GM12878 (cell line): ENCODE measurements at regions not wholly inside any gene's neighbourhood (a gene's known extent, or its start where the extent isn't known, plus 50 kb on each side); places are given as distances from the start of the nearest gene placed in this dataset.

ENCODE experiments used
- ATAC-seq: fragments of 200-7000 bp; cut with Tn5 transposase; 3 replicates; pipeline ENCODE4 v1.9.1; 2020; ENCODE audit warnings: mild to moderate bottlenecking, moderate library complexity
- BruUV-seq: library from RNA; stranded (reverse); fragments of 400-500 nt; replicated peaks from 2 replicates; lab custom pipeline; 2021; lab: Mats Ljungman, UMichigan
- CTCF ChIA-PET: fragments of 300-600 bp; sonication (Branson Sonifier 250); formaldehyde crosslinking; extraction: SDS; loops from one replicate; lab custom pipeline; 2021; ENCODE audit warnings: inconsistent platforms; lab: Yijun Ruan, JAX
- POLR2A ChIA-PET: fragments of 350-600 bp; formaldehyde crosslinking; extraction: SDS; loops from one replicate; lab custom pipeline; 2021; ENCODE audit warnings: inconsistent platforms; lab: Charles Lee
- RAD21 ChIA-PET: fragments of 300-600 bp; sonication (Branson Sonifier 250); formaldehyde crosslinking; loops from one replicate; lab custom pipeline; 2023; ENCODE audit warnings: antibody characterized with exemption; ENCODE audit not compliant: unreplicated experiment; lab: Charles Lee
- SMC1A ChIA-PET: fragments of 300-600 bp; sonication (Branson Sonifier 250); formaldehyde crosslinking; loops from one replicate; lab custom pipeline; 2023; ENCODE audit not compliant: unreplicated experiment, uncharacterized antibody; lab: Charles Lee
- DNase-seq: peaks from one replicate; pipeline ENCODE4 v3.0.0-alpha.2; 2011; ENCODE audit warnings: low read depth, low spot score
- FAIRE-seq: peaks from 3 replicates; lab custom pipeline; 2011; peaks lifted over from hg19 to GRCh38; lab: Jason Lieb, UNC
- H2AFZ ChIP-seq: 2 replicates; pipeline ENCODE4 v1.6.0; 2011; ENCODE audit warnings: low read depth, low read length, control low read depth; ENCODE audit not compliant: control insufficient read depth
- H3K27ac ChIP-seq: 2 replicates; pipeline ENCODE4 v1.5.1; 2011; ENCODE audit warnings: control low read depth; ENCODE audit not compliant: control insufficient read depth, insufficient read depth
- H3K27me3 ChIP-seq, 2 experiments: replicated peaks in 1 of 2; 2 replicates each; pipeline versions ENCODE4 v1.6.0 to v1.6.1; 2011; ENCODE audit warnings: low read length in 1 of 2; ENCODE audit not compliant: control insufficient read depth in 2 of 2, insufficient read depth in 2 of 2
- H3K36me3 ChIP-seq, 2 experiments: 2 replicates each; pipeline ENCODE4 v1.5.1; 2011; ENCODE audit warnings: low read length in 1 of 2; ENCODE audit not compliant: control insufficient read depth in 2 of 2, insufficient read depth in 2 of 2
- H3K4me1 ChIP-seq: 2 replicates; pipeline ENCODE4 v1.6.1; 2011; ENCODE audit warnings: mild to moderate bottlenecking, low read length, moderate library complexity, mixed read lengths; ENCODE audit not compliant: control insufficient read depth, insufficient read depth
- H3K4me2 ChIP-seq: 2 replicates; pipeline ENCODE4 v1.6.0; 2011; ENCODE audit warnings: control low read depth; ENCODE audit not compliant: control insufficient read depth, insufficient read depth
- H3K4me3 ChIP-seq: fragments of 200-600 bp; sonication (generic); 2 replicates; pipeline ENCODE4 v1.5.1; 2016
- H3K79me2 ChIP-seq: 2 replicates; pipeline ENCODE4 v1.6.0; 2011; ENCODE audit warnings: low read length; ENCODE audit not compliant: control insufficient read depth, insufficient read depth
- H3K9ac ChIP-seq: 2 replicates; pipeline ENCODE4 v1.8.0; 2011; ENCODE audit warnings: low read length, control low read depth, mixed read lengths; ENCODE audit not compliant: control insufficient read depth, insufficient read depth
- H3K9me3 ChIP-seq: replicated peaks from 3 replicates; pipeline ENCODE4 v1.5.1; 2011; ENCODE audit warnings: mild to moderate bottlenecking, low read length; ENCODE audit not compliant: control insufficient read depth, insufficient read depth
- H4K20me1 ChIP-seq: 2 replicates; pipeline ENCODE4 v1.6.0; 2011; ENCODE audit not compliant: control insufficient read depth, insufficient read depth
- CHD1 ChIP-seq: IDR thresholded peaks from 2 replicates; pipeline ENCODE4 v1.6.1; 2012; ENCODE audit warnings: low read depth, low read length, improper control_type of control experiment
- RBBP5 ChIP-seq: fragments of 200-600 bp; sonication (generic); conservative IDR thresholded peaks from 2 replicates; pipeline ENCODE4 v1.6.1; 2016
- TCF7 ChIP-seq: IDR thresholded peaks from 2 replicates; pipeline ENCODE4 v1.6.1; 2014; ENCODE audit warnings: antibody characterized with exemption, borderline replicate concordance
- ZNF24 ChIP-seq: fragments of 450-650 bp; IDR thresholded peaks from 2 replicates; pipeline ENCODE4 v1.6.1; 2017; ENCODE audit warnings: antibody characterized with exemption, mild to moderate bottlenecking
- ZNF384 ChIP-seq: IDR thresholded peaks from 2 replicates; pipeline ENCODE4 v1.6.1; 2012; ENCODE audit warnings: low read depth, mild to moderate bottlenecking, low read length, improper control_type of control experiment, borderline replicate concordance
- whole genome bisulfite sequencing: methylation state at CpG from one replicate; pipeline ENCODE4 v1.1.6; 2016; ENCODE audit warnings: low lambda C conversion rate; ENCODE audit not compliant: insufficient replicate concordance, insufficient coverage; ENCODE audit errors: missing lambda C conversion rate; 5-methylcytosine and 5-hydroxymethylcytosine counted together
- in situ Hi-C: fragments of 300-500 bp; cut with MboI; formaldehyde crosslinking; loops from 9 replicates; pipeline ENCODE4 v1.14.3; 2018; ENCODE audit warnings: mixed read lengths
- intact Hi-C: fragments of 100-400 bp; cut with micrococcal nuclease; formaldehyde crosslinking; loops from one replicate; pipeline ENCODE4 v1.14.2; 2022; ENCODE audit not compliant: unreplicated experiment
- TF ChIP-seq, protein P1 (sequence below): IDR thresholded peaks from 2 replicates; pipeline ENCODE4 v1.6.1; 2012; ENCODE audit warnings: mild to moderate bottlenecking, low read depth, low read length

DNA sequence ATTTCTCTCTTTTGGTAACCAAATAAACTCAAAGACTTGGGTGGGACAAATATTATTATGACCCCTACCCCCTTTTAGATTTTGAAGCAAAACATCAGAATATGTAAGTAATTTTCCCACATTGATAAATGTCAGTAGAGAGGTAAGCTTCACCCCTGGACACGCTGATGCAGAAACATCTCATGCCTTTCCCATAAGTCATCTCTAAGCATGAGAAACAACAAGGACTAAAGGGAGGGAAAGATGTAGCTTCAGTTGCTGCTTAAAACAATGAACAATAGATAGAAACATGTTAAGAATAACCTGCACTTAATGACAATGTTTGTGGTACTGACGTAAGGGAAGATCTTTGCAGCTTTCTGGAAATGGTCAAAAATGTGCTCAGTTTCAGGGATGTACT lies 56.3 kb upstream of the SLC8A3 start:
- H3K36me3 ChIP-seq = no peaks in the 10 kb centered on the region
- ChIA-PET CTCF (no interaction called here), POLR2A (interaction anchor here (1.1 kb wide), 1 partner anchor 16 kb away, joined by 3 read pairs; no protein-coding TSS in a partner anchor), SMC1A (interaction anchor here (1.3 kb wide), 1 partner anchor 11 kb away, joined by 3 read pairs; no protein-coding TSS in a partner anchor), RAD21 (no interaction called here)
- no peak overlapping the region for H3K4me2 ChIP-seq
- TF ChIP-seq ZNF24 (no peak), RBBP5 (no peak), CHD1 (no peak), ZNF384 (no peak), TCF7 (no peak)
- TF ChIP-seq, protein P1, sequence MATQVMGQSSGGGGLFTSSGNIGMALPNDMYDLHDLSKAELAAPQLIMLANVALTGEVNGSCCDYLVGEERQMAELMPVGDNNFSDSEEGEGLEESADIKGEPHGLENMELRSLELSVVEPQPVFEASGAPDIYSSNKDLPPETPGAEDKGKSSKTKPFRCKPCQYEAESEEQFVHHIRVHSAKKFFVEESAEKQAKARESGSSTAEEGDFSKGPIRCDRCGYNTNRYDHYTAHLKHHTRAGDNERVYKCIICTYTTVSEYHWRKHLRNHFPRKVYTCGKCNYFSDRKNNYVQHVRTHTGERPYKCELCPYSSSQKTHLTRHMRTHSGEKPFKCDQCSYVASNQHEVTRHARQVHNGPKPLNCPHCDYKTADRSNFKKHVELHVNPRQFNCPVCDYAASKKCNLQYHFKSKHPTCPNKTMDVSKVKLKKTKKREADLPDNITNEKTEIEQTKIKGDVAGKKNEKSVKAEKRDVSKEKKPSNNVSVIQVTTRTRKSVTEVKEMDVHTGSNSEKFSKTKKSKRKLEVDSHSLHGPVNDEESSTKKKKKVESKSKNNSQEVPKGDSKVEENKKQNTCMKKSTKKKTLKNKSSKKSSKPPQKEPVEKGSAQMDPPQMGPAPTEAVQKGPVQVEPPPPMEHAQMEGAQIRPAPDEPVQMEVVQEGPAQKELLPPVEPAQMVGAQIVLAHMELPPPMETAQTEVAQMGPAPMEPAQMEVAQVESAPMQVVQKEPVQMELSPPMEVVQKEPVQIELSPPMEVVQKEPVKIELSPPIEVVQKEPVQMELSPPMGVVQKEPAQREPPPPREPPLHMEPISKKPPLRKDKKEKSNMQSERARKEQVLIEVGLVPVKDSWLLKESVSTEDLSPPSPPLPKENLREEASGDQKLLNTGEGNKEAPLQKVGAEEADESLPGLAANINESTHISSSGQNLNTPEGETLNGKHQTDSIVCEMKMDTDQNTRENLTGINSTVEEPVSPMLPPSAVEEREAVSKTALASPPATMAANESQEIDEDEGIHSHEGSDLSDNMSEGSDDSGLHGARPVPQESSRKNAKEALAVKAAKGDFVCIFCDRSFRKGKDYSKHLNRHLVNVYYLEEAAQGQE = no peak
- H3K4me3 ChIP-seq = no peak overlapping the region
- ATAC-seq (no peak), DNase-seq (no peak), FAIRE-seq (no peak)
- H3K4me1 ChIP-seq = no peaks in the 10 kb centered on the region
- H3K79me2 ChIP-seq = no peaks in the 10 kb centered on the region
- H4K20me1 ChIP-seq = no peaks in the 10 kb centered on the region
- H3K27me3 ChIP-seq = no peaks in the 10 kb centered on the region
- BruUV-seq = no TSS peak
- intact Hi-C loops = no loop called here
- H3K27ac ChIP-seq = no peak overlapping the region
- H2AFZ ChIP-seq = no peak overlapping the region
- no peaks in the 10 kb centered on the region; the same call in 2 of the 3 replicates for H3K9me3 ChIP-seq
- in situ Hi-C loops = no loop called here
- no peak overlapping the region for H3K9ac ChIP-seq
- 88% methylated on average over 2 of the region's 2 CpGs for WGBS
